ENCODE measurements at regions not wholly inside any gene's neighbourhood (a gene's known extent, or its start where the extent isn't known, plus 50 kb on each side); places are given as distances from the start of the nearest gene placed in this dataset.

DNA sequence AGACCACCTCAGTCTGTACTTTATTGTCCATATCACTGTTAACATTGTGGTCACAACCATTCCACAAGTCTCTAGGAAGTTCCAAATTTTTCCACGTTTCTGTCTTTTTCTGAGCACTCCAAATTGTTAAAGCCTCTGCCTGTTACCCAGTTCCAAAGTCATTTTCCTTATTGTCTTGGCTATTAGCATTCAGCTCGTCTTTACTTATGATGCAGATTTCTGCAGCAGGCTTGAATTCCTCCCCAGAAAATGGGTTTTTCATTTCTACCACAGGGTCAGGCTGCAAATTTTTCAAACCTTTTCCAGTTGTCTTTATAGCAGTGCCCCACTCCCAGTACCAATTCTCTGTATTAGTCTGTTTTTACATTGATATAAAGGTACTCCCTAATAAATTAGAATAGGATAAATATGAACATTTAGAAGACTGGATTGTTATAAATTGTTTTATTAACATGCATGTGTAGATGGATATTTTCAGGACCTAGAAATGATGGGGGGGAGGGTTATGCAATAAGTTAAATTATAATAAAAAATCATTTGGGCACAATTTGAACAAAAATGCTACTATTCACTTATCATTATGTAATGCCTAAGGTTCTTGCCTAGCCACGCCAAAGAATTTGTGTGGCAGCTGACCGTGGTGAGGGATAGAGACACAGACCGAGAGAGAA, 595.3 kb upstream of the ADGRB3 start:
- H3K4me2 ChIP-seq (ENCODE audit: low read length), result peak overlapping the region; percentile 21
- H3K79me2 ChIP-seq (ENCODE audit: low read length), result no peaks in the 10 kb centered on the region
- no peaks in the 10 kb centered on the region for H3K4me1 ChIP-seq (ENCODE audit: low read length)
- H3K4me3 ChIP-seq (ENCODE audit: low read length), result no peak overlapping the region
- no peaks in the 10 kb centered on the region for H3K9me3 ChIP-seq (ENCODE audit: insufficient read depth, low read length)
- H2AFZ ChIP-seq (ENCODE audit: low read depth, low read length), result no peak overlapping the region
- H3K27me3 ChIP-seq (ENCODE audit: low read depth, low read length), result no peaks in the 10 kb centered on the region
- H3K27ac ChIP-seq (ENCODE audit: low read length), result no peak overlapping the region
- no peak for TF ChIP-seq EZH2phosphoT487 (IDR thresholded peaks at IDR 0.05; ENCODE audit: low read depth)
- TF ChIP-seq, protein P1, sequence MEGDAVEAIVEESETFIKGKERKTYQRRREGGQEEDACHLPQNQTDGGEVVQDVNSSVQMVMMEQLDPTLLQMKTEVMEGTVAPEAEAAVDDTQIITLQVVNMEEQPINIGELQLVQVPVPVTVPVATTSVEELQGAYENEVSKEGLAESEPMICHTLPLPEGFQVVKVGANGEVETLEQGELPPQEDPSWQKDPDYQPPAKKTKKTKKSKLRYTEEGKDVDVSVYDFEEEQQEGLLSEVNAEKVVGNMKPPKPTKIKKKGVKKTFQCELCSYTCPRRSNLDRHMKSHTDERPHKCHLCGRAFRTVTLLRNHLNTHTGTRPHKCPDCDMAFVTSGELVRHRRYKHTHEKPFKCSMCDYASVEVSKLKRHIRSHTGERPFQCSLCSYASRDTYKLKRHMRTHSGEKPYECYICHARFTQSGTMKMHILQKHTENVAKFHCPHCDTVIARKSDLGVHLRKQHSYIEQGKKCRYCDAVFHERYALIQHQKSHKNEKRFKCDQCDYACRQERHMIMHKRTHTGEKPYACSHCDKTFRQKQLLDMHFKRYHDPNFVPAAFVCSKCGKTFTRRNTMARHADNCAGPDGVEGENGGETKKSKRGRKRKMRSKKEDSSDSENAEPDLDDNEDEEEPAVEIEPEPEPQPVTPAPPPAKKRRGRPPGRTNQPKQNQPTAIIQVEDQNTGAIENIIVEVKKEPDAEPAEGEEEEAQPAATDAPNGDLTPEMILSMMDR (IDR thresholded peaks at IDR 0.05; ENCODE audit: low read depth, low read length), result no peak
- H3K36me3 ChIP-seq (replicated peaks; ENCODE audit: low read depth, low read length), result no peaks in the 10 kb centered on the region
- H4K20me1 ChIP-seq (ENCODE audit: insufficient read depth, low read length), result no peaks in the 10 kb centered on the region
- no peak overlapping the region for H3K9ac ChIP-seq (ENCODE audit: low read length)

- H3K79me2 ChIP-seq (ENCODE audit: low read length), result no peaks in the 10 kb centered on the region
- no peaks in the 10 kb centered on the region for H4K20me1 ChIP-seq (ENCODE audit: insufficient read depth, low read length)
- no peak overlapping the region for H3K4me3 ChIP-seq (ENCODE audit: low read length)
- H3K4me1 ChIP-seq (ENCODE audit: low read length), result no peaks in the 10 kb centered on the region
- H2AFZ ChIP-seq (ENCODE audit: low read depth, low read length), result no peak overlapping the region
- no peaks in the 10 kb centered on the region for H3K27me3 ChIP-seq (ENCODE audit: low read depth, low read length)
- H3K36me3 ChIP-seq (replicated peaks; ENCODE audit: low read depth, low read length), result no peaks in the 10 kb centered on the region
- H3K27ac ChIP-seq (ENCODE audit: low read length), result no peak overlapping the region
- no peak overlapping the region for H3K9ac ChIP-seq (ENCODE audit: low read length)
- no peak overlapping the region for H3K4me2 ChIP-seq (ENCODE audit: low read length)
- no peaks in the 10 kb centered on the region for H3K9me3 ChIP-seq (ENCODE audit: insufficient read depth, low read length)
- TF ChIP-seq EZH2phosphoT487 (IDR thresholded peaks at IDR 0.05; ENCODE audit: low read depth), result no peak
- TF ChIP-seq, protein P1 (IDR thresholded peaks at IDR 0.05; ENCODE audit: low read depth, low read length), result no peak
Measured at GRCh38 chr6:68038815-68039408, 596.2 kb upstream of the ADGRB3 start.

DNA sequence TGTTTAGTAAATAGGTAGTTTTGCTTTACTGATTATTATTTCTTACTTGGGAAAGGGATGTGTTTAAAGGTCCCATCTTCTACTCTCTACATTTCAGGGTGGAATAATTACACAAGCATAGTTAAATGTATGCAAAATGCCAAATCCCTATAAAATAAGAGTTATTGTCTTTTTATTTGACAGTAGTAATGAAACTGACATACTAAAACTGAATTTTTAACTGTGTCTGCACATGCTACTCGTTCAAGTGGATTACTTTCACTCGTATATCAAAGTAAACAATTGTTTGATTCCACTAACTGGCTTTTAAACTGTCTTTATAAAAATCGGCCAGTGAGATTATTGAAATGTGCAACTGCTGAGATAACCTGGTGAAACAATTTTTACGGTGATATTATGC, 602.9 kb upstream of the ADGRB3 start:
- Histone ChIP-seq H3K9me3 (ENCODE audit: insufficient read depth, low read length) (no peaks in the 10 kb centered on the region), H3K27ac (ENCODE audit: low read length) (no peak overlapping the region), H3K27me3 (ENCODE audit: low read depth, low read length) (no peaks in the 10 kb centered on the region), H4K20me1 (ENCODE audit: insufficient read depth, low read length) (no peaks in the 10 kb centered on the region), H3K4me3 (ENCODE audit: low read length) (no peak overlapping the region), H3K79me2 (ENCODE audit: low read length) (no peaks in the 10 kb centered on the region), H3K4me2 (ENCODE audit: low read length) (no peak overlapping the region), H3K4me1 (ENCODE audit: low read length) (peaks cover 7% of the 10 kb centered on the region), H3K9ac (ENCODE audit: low read length) (no peak overlapping the region), H2AFZ (ENCODE audit: low read depth, low read length) (no peak overlapping the region), H3K36me3 (replicated peaks; ENCODE audit: low read depth, low read length) (no peaks in the 10 kb centered on the region)
- TF ChIP-seq EZH2phosphoT487 (IDR thresholded peaks at IDR 0.05; ENCODE audit: low read depth), result no peak
- TF ChIP-seq, protein P1 (IDR thresholded peaks at IDR 0.05; ENCODE audit: low read depth, low read length), result no peak

DNA sequence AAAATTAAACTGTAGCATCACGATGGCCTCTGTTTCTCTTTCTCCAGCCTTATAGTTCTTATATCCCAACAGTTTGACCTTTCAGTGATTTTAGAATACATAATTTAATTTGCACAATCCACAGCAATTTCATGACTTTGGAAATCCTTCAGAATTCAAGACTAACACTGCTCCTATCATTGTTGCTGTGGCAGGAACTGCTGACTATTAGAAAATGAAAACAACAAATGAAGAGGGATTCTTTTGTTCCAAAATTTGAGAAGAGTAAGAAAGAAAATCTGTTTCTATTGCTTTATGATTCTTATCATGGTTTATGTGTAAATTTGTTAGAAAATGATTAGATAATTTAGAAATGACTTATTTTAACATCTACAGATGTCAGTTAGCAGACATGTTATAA, 604.0 kb upstream of the ADGRB3 start:
- no peaks in the 10 kb centered on the region for H4K20me1 ChIP-seq (ENCODE audit: insufficient read depth, low read length)
- H3K27me3 ChIP-seq (ENCODE audit: low read depth, low read length), result no peaks in the 10 kb centered on the region
- no peaks in the 10 kb centered on the region for H3K9me3 ChIP-seq (ENCODE audit: insufficient read depth, low read length)
- H2AFZ ChIP-seq (ENCODE audit: low read depth, low read length), result no peak overlapping the region
- no peak overlapping the region for H3K27ac ChIP-seq (ENCODE audit: low read length)
- TF ChIP-seq EZH2phosphoT487 (IDR thresholded peaks at IDR 0.05; ENCODE audit: low read depth), result no peak
- TF ChIP-seq, protein P1 (IDR thresholded peaks at IDR 0.05; ENCODE audit: low read depth, low read length), result no peak
- no peak overlapping the region for H3K4me3 ChIP-seq (ENCODE audit: low read length)
- H3K36me3 ChIP-seq (replicated peaks; ENCODE audit: low read depth, low read length), result no peaks in the 10 kb centered on the region
- no peak overlapping the region for H3K4me2 ChIP-seq (ENCODE audit: low read length)
- H3K4me1 ChIP-seq (ENCODE audit: low read length), result peaks cover 7% of the 10 kb centered on the region
- H3K79me2 ChIP-seq (ENCODE audit: low read length), result no peaks in the 10 kb centered on the region
- H3K9ac ChIP-seq (ENCODE audit: low read length), result no peak overlapping the region
